Stimulated activated memory B cell treated with anti-CD40 and anti-IgM and Interleukin-4, amounts not matched to agents 10 μg/mL and 1 μg/mL and 100 μg/mL, for 72 hours (primary cell): ENCODE measurements at regions not wholly inside any gene's neighbourhood (a gene's known extent, or its start where the extent isn't known, plus 50 kb on each side); places are given as distances from the start of the nearest gene placed in this dataset.

ENCODE experiments used
- ATAC-seq: fragments of 150-1000 bp; cut with Tn5 transposase; 2 replicates; pipeline ENCODE4 v1.10.0; 2021
- H3K27ac Mint-ChIP-seq: one replicate; pipeline ENCODE4 v1.8.0; 2022; ENCODE audit warnings: mild to moderate bottlenecking, mixed read lengths
- H3K27me3 Mint-ChIP-seq: one replicate; pipeline ENCODE4 v1.8.0; 2022; ENCODE audit warnings: mixed read lengths
- H3K36me3 Mint-ChIP-seq: one replicate; pipeline ENCODE4 v1.8.0; 2022; ENCODE audit warnings: mixed read lengths
- H3K4me1 Mint-ChIP-seq: one replicate; pipeline ENCODE4 v1.8.0; 2022; ENCODE audit warnings: mixed read lengths
- H3K4me3 Mint-ChIP-seq: one replicate; pipeline ENCODE4 v1.8.0; 2022; ENCODE audit warnings: mild to moderate bottlenecking, moderate library complexity, mixed read lengths
- H3K9me3 Mint-ChIP-seq: one replicate; pipeline ENCODE4 v1.8.0; 2022; ENCODE audit warnings: mixed read lengths

GRCh38 chr1:218751208-218751948 lies 406.2 kb downstream of the TGFB2 start:
- Mint-ChIP-seq H3K9me3 (peaks cover 4% of the 10 kb centered on the region), H3K27ac (no peak overlapping the region), H3K4me3 (no peak overlapping the region), H3K36me3 (no peaks in the 10 kb centered on the region), H3K4me1 (no peaks in the 10 kb centered on the region), H3K27me3 (no peaks in the 10 kb centered on the region)
- ATAC-seq: no peak

GRCh38 chr1:218752126-218752525 lies 407.0 kb downstream of the TGFB2 start:
- no peaks in the 10 kb centered on the region for H3K27me3 Mint-ChIP-seq
- H3K27ac Mint-ChIP-seq: no peak overlapping the region
- no peak overlapping the region for H3K4me3 Mint-ChIP-seq
- peaks cover under 1% of the 10 kb centered on the region for H3K9me3 Mint-ChIP-seq
- H3K4me1 Mint-ChIP-seq: no peaks in the 10 kb centered on the region
- ATAC-seq: no peak
- H3K36me3 Mint-ChIP-seq: no peaks in the 10 kb centered on the region

- no peaks in the 10 kb centered on the region for H3K36me3 Mint-ChIP-seq
- H3K4me3 Mint-ChIP-seq: no peak overlapping the region
- H3K27me3 Mint-ChIP-seq: no peaks in the 10 kb centered on the region
- H3K27ac Mint-ChIP-seq: no peak overlapping the region
- no peak for ATAC-seq
- no peaks in the 10 kb centered on the region for H3K4me1 Mint-ChIP-seq
- no peaks in the 10 kb centered on the region for H3K9me3 Mint-ChIP-seq
These were observed 409.3 kb downstream of the TGFB2 start for GRCh38 chr1:218754477-218754876.

GRCh38 chr1:218755128-218755527 lies 410.0 kb downstream of the TGFB2 start:
- ATAC-seq: no peak
- H3K4me3 Mint-ChIP-seq: no peak overlapping the region
- H3K4me1 Mint-ChIP-seq: no peaks in the 10 kb centered on the region
- no peaks in the 10 kb centered on the region for H3K36me3 Mint-ChIP-seq
- H3K9me3 Mint-ChIP-seq: no peaks in the 10 kb centered on the region
- no peaks in the 10 kb centered on the region for H3K27me3 Mint-ChIP-seq
- no peak overlapping the region for H3K27ac Mint-ChIP-seq

- Mint-ChIP-seq H3K4me3 (no peak overlapping the region), H3K4me1 (no peaks in the 10 kb centered on the region), H3K27me3 (no peaks in the 10 kb centered on the region), H3K9me3 (no peaks in the 10 kb centered on the region), H3K27ac (no peak overlapping the region), H3K36me3 (no peaks in the 10 kb centered on the region)
- ATAC-seq: peak; percentile 11
These were observed 413.9 kb upstream of the LYPLAL1 start for GRCh38 chr1:218759795-218760194.

- Mint-ChIP-seq H3K27me3 (no peaks in the 10 kb centered on the region), H3K9me3 (no peaks in the 10 kb centered on the region), H3K4me3 (no peak overlapping the region), H3K36me3 (no peaks in the 10 kb centered on the region), H3K27ac (no peak overlapping the region), H3K4me1 (no peaks in the 10 kb centered on the region)
- no peak for ATAC-seq
These were observed 412.8 kb upstream of the LYPLAL1 start for GRCh38 chr1:218760601-218761570.

- H3K4me1 Mint-ChIP-seq: no peaks in the 10 kb centered on the region
- H3K27ac Mint-ChIP-seq: no peak overlapping the region
- no peaks in the 10 kb centered on the region for H3K9me3 Mint-ChIP-seq
- H3K27me3 Mint-ChIP-seq: no peaks in the 10 kb centered on the region
- H3K4me3 Mint-ChIP-seq: no peak overlapping the region
- ATAC-seq: no peak
- no peaks in the 10 kb centered on the region for H3K36me3 Mint-ChIP-seq
These were observed 410.1 kb upstream of the LYPLAL1 start for GRCh38 chr1:218763538-218763937.

- no peaks in the 10 kb centered on the region for H3K36me3 Mint-ChIP-seq
- H3K9me3 Mint-ChIP-seq: no peaks in the 10 kb centered on the region
- no peak overlapping the region for H3K4me3 Mint-ChIP-seq
- H3K27ac Mint-ChIP-seq: no peak overlapping the region
- no peaks in the 10 kb centered on the region for H3K4me1 Mint-ChIP-seq
- no peak for ATAC-seq
- no peaks in the 10 kb centered on the region for H3K27me3 Mint-ChIP-seq
These were observed 407.9 kb upstream of the LYPLAL1 start for GRCh38 chr1:218765753-218766152.

- Mint-ChIP-seq H3K4me3 (no peak overlapping the region), H3K27me3 (no peaks in the 10 kb centered on the region), H3K4me1 (no peaks in the 10 kb centered on the region), H3K9me3 (no peaks in the 10 kb centered on the region), H3K27ac (no peak overlapping the region), H3K36me3 (no peaks in the 10 kb centered on the region)
- no peak for ATAC-seq
These were observed 401.7 kb upstream of the LYPLAL1 start for GRCh38 chr1:218771931-218772330.

- Mint-ChIP-seq H3K27me3 (no peaks in the 10 kb centered on the region), H3K4me1 (no peaks in the 10 kb centered on the region), H3K4me3 (no peak overlapping the region), H3K36me3 (no peaks in the 10 kb centered on the region), H3K27ac (no peak overlapping the region), H3K9me3 (no peaks in the 10 kb centered on the region)
- ATAC-seq: no peak
These were observed 401.1 kb upstream of the LYPLAL1 start for GRCh38 chr1:218772575-218772974.

GRCh38 chr1:218775501-218776021 lies 398.1 kb upstream of the LYPLAL1 start:
- ATAC-seq: no peak
- Mint-ChIP-seq H3K4me3 (no peak overlapping the region), H3K9me3 (no peaks in the 10 kb centered on the region), H3K27me3 (no peaks in the 10 kb centered on the region), H3K36me3 (no peaks in the 10 kb centered on the region), H3K4me1 (no peaks in the 10 kb centered on the region), H3K27ac (no peak overlapping the region)

- no peaks in the 10 kb centered on the region for H3K9me3 Mint-ChIP-seq
- H3K36me3 Mint-ChIP-seq: no peaks in the 10 kb centered on the region
- no peak overlapping the region for H3K4me3 Mint-ChIP-seq
- no peaks in the 10 kb centered on the region for H3K4me1 Mint-ChIP-seq
- no peak overlapping the region for H3K27ac Mint-ChIP-seq
- ATAC-seq: no peak
- no peaks in the 10 kb centered on the region for H3K27me3 Mint-ChIP-seq
These were observed 395.2 kb upstream of the LYPLAL1 start for GRCh38 chr1:218778257-218779126.

- no peaks in the 10 kb centered on the region for H3K36me3 Mint-ChIP-seq
- H3K9me3 Mint-ChIP-seq: no peaks in the 10 kb centered on the region
- no peak for ATAC-seq
- no peaks in the 10 kb centered on the region for H3K4me1 Mint-ChIP-seq
- H3K27ac Mint-ChIP-seq: no peak overlapping the region
- H3K4me3 Mint-ChIP-seq: no peak overlapping the region
- H3K27me3 Mint-ChIP-seq: no peaks in the 10 kb centered on the region
These were observed 394.2 kb upstream of the LYPLAL1 start for GRCh38 chr1:218779341-218780100.

- H3K9me3 Mint-ChIP-seq: no peaks in the 10 kb centered on the region
- no peak overlapping the region for H3K27ac Mint-ChIP-seq
- no peaks in the 10 kb centered on the region for H3K36me3 Mint-ChIP-seq
- H3K4me3 Mint-ChIP-seq: no peak overlapping the region
- H3K27me3 Mint-ChIP-seq: no peaks in the 10 kb centered on the region
- no peaks in the 10 kb centered on the region for H3K4me1 Mint-ChIP-seq
- no peak for ATAC-seq
These were observed 390.5 kb upstream of the LYPLAL1 start for GRCh38 chr1:218783131-218783530.
